ENCODE measurements at regions not wholly inside any gene's neighbourhood (a gene's known extent, or its start where the extent isn't known, plus 50 kb on each side); places are given as distances from the start of the nearest gene placed in this dataset.

DNA sequence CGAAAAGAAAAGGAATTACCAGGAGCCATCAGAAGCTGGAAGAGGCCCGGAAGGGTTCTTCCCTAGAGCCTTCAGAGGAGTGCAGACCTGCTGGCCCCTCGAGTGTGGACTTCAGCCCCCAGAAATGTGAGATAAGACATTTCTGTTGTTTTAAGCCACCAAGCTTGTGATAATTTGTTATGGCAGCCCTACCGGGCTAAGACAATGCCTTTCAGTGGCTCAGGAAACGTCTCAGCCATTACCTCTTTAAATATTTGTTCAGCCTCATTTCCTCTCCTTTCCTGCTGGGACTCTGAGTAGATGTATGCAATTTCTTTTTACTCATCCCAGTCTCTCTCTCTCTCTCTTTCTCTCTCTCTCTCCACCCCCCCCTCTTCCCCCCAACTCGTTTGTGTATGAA, 174.7 kb upstream of the GRB10 start:
- Mint-ChIP-seq H3K4me3 (no peak overlapping the region), H3K36me3 (ENCODE audit: low read depth) (no peaks in the 10 kb centered on the region), H3K27ac (peak overlapping the region; percentile 54), H3K4me1 (peaks cover 36% of the 10 kb centered on the region), H3K27me3 (ENCODE audit: low read depth, poor library complexity) (peaks cover 14% of the 10 kb centered on the region), H3K9me3 (peaks cover 6% of the 10 kb centered on the region)
- TF ChIP-seq, protein P1, sequence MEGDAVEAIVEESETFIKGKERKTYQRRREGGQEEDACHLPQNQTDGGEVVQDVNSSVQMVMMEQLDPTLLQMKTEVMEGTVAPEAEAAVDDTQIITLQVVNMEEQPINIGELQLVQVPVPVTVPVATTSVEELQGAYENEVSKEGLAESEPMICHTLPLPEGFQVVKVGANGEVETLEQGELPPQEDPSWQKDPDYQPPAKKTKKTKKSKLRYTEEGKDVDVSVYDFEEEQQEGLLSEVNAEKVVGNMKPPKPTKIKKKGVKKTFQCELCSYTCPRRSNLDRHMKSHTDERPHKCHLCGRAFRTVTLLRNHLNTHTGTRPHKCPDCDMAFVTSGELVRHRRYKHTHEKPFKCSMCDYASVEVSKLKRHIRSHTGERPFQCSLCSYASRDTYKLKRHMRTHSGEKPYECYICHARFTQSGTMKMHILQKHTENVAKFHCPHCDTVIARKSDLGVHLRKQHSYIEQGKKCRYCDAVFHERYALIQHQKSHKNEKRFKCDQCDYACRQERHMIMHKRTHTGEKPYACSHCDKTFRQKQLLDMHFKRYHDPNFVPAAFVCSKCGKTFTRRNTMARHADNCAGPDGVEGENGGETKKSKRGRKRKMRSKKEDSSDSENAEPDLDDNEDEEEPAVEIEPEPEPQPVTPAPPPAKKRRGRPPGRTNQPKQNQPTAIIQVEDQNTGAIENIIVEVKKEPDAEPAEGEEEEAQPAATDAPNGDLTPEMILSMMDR (IDR thresholded peaks at IDR 0.05), result no peak
- DNase-seq, result no peak

DNA sequence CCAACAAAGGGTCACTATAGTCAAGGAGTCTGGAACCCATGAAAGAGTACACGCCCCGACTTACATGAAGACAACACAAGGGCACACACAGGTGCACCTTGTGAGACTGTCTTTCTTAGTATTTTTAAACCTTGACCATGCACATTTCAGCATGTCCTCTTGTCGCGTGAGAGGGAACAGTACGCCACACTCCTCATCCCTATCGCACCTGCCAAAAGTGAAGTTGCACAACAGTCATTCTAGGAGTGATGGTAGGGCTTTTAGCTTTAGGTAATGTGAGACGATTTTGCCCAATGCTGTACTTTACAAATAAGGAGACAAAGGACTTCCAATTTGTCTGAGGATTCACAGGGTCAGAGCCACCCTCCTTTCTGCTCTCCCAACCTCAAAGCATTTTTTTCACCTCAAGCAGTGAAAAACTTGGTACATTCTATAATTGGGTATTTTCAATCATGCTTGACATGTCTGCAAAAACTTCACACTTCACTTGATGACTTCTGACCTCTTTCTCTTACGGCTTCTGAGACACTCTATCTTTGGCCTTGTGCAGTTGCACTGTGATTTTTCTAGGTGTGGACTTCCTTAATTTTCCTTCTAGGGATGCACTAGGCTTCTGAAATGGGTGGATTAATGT, 173.9 kb upstream of the GRB10 start:
- Mint-ChIP-seq H3K27me3 (ENCODE audit: low read depth, poor library complexity) (peaks cover 9% of the 10 kb centered on the region), H3K36me3 (ENCODE audit: low read depth) (no peaks in the 10 kb centered on the region), H3K27ac (no peak overlapping the region), H3K4me3 (no peak overlapping the region), H3K4me1 (peaks cover 31% of the 10 kb centered on the region), H3K9me3 (peaks cover 6% of the 10 kb centered on the region)
- no peak for DNase-seq
- TF ChIP-seq, protein P1 (IDR thresholded peaks at IDR 0.05), result no peak

DNA sequence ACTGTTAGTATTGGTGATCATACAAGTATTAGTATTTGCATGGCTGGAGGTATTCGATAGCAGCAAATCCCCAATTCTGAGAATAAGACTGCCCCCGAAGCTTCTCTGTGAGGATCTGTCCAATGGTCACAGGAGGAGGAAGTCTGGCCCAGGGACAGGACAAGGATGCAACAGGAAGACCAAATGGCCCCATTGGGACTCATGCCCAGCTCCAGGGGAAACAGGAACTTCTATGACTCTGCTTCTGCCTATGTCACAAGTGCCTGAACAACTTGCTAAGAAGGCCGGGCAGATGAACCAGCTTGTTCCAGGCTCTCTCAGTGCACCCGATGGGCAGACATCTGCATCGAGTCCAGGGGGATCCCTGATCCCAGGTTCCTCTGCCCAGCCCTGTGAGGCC, 172.0 kb upstream of the GRB10 start:
- TF ChIP-seq, protein P1 (IDR thresholded peaks at IDR 0.05), result no peak
- peaks cover 9% of the 10 kb centered on the region for H3K27me3 Mint-ChIP-seq (ENCODE audit: low read depth, poor library complexity)
- peaks cover 31% of the 10 kb centered on the region for H3K4me1 Mint-ChIP-seq
- H3K36me3 Mint-ChIP-seq (ENCODE audit: low read depth), result no peaks in the 10 kb centered on the region
- peaks cover 21% of the 10 kb centered on the region for H3K9me3 Mint-ChIP-seq
- H3K4me3 Mint-ChIP-seq, result no peak overlapping the region
- no peak for DNase-seq
- H3K27ac Mint-ChIP-seq, result no peak overlapping the region

DNA sequence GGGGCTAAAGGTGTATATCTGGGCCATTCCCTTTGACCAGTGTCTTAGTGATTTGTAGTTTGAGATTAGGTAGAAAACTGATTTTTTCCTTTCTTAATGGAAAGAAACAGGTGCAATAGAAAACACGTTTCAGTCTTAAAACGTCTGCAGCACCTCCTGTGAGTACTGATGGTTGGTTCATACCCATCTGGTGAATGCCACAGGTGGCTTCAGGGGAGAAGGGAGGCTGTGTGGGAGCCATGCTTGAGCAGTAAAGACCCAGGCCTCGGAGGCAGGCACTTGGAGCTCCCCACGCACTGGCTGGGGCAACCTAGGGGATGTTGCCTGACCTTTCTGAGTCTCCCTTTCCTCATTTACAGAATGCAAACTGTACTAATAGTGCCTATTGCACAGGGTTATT, 171.5 kb upstream of the GRB10 start:
- peaks cover 31% of the 10 kb centered on the region for H3K4me1 Mint-ChIP-seq
- no peaks in the 10 kb centered on the region for H3K36me3 Mint-ChIP-seq (ENCODE audit: low read depth)
- H3K27me3 Mint-ChIP-seq (ENCODE audit: low read depth, poor library complexity), result peaks cover 9% of the 10 kb centered on the region
- H3K4me3 Mint-ChIP-seq, result no peak overlapping the region
- H3K27ac Mint-ChIP-seq, result no peak overlapping the region
- peaks cover 26% of the 10 kb centered on the region for H3K9me3 Mint-ChIP-seq
- no peak for DNase-seq
- TF ChIP-seq, protein P1 (IDR thresholded peaks at IDR 0.05), result no peak

DNA sequence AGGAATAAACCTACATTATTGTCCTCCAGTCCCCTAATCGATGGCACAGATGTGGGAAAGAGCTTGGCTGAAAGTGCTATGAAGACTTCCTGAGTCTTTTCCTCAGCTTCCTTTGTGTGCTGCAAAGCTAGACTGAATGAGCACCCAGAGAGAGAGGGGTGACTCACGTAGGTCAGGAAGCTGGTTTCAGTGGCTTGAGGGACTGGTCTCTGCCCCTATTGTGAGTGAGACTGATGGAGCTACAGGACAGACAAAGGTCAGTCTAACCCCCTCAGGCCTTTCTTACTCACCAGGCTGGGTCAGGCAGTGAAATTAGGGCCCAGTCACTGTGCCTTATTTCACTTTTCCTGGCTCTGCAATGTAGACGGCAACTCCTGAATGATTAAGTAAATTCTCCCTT, 171.1 kb upstream of the GRB10 start:
- Mint-ChIP-seq H3K27me3 (ENCODE audit: low read depth, poor library complexity) (peaks cover 9% of the 10 kb centered on the region), H3K4me1 (peaks cover 31% of the 10 kb centered on the region), H3K4me3 (no peak overlapping the region), H3K36me3 (ENCODE audit: low read depth) (no peaks in the 10 kb centered on the region), H3K27ac (no peak overlapping the region), H3K9me3 (peaks cover 30% of the 10 kb centered on the region)
- TF ChIP-seq, protein P1 (IDR thresholded peaks at IDR 0.05), result no peak
- no peak for DNase-seq

DNA sequence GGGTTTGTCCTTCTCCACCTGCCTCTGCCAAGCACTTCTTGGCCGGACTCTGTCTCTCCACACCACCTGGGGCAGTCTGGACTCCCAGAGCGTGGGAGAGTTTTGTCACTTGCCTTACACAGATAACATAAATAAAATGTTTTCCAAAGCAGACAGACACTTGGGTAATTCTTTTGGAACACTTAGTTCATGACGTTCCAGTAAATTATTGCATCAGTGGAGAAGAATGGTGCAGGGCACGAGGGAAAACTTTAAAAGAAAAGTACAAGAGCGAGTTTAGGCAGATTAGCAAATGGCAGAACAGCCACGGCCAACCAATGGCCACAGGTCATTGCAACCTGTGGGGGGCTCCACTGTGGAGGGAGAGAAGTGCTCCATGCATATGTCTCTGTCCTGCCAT, 170.6 kb upstream of the GRB10 start:
- no peak for DNase-seq
- peaks cover 34% of the 10 kb centered on the region for H3K9me3 Mint-ChIP-seq
- TF ChIP-seq, protein P1 (IDR thresholded peaks at IDR 0.05), result no peak
- H3K4me1 Mint-ChIP-seq, result peaks cover 31% of the 10 kb centered on the region
- H3K27ac Mint-ChIP-seq, result no peak overlapping the region
- H3K27me3 Mint-ChIP-seq (ENCODE audit: low read depth, poor library complexity), result peaks cover 11% of the 10 kb centered on the region
- H3K4me3 Mint-ChIP-seq, result no peak overlapping the region
- H3K36me3 Mint-ChIP-seq (ENCODE audit: low read depth), result no peaks in the 10 kb centered on the region

All from nephron progenitor cell (in vitro differentiated cells).